Esophagus squamous epithelium (tissue), 5 donors: ENCODE measurements at regions not wholly inside any gene's neighbourhood (a gene's known extent, or its start where the extent isn't known, plus 50 kb on each side); places are given as distances from the start of the nearest gene placed in this dataset.
A peak's percentile ranks its signal among the peaks of the same experiment; 100 is the strongest.

Source experiments
- DNase-seq: peaks from one replicate; lab custom pipeline; 2025; lab: John Stamatoyannopoulos, UW
- H3K27ac ChIP-seq, 4 donors: fragments of 200-600 bp; sonication (generic); one replicate each; pipeline ENCODE4 v1.5.1; 2016 to 2019; ENCODE audit warnings: mild to moderate bottlenecking in 1 of 4
- H3K27me3 ChIP-seq, 4 donors: fragments of 200-600 bp; sonication (generic); 1 replicate in 3 of 4; 2 replicates in 1 of 4; pipeline versions ENCODE4 v1.5.1 to v1.6.0; 2017 to 2021; ENCODE audit warnings: antibody characterized with exemption in 1 of 4
- H3K36me3 ChIP-seq, 3 donors: fragments of 200-600 bp; sonication (generic); one replicate each; pipeline ENCODE4 v1.5.1; 2016 to 2019
- H3K4me1 ChIP-seq, 3 donors: fragments of 200-600 bp; sonication (generic); one replicate each; pipeline ENCODE4 v1.5.1; 2017 to 2019
- H3K4me3 ChIP-seq, 4 donors: fragments of 200-600 bp; sonication (generic); 1 replicate in 3 of 4; 2 replicates in 1 of 4; pipeline ENCODE4 v1.5.1; 2016 to 2019; ENCODE audit warnings: mild to moderate bottlenecking in 2 of 4, moderate library complexity in 1 of 4
- H3K9me3 ChIP-seq, 3 donors: fragments of 200-600 bp; sonication (generic); one replicate each; pipeline ENCODE4 v1.5.1; 2016 to 2019
- CTCF ChIP-seq, 6 experiments: fragments of 450-650 bp in 4 of 6; fragments of 200-600 bp in 2 of 6; sonication (generic) in 2 of 6; IDR thresholded peaks; one replicate each; pipeline ENCODE4 v1.5.1; 2016 to 2019; ENCODE audit warnings: antibody characterized with exemption in 6 of 6, mild to moderate bottlenecking in 4 of 6, moderate library complexity in 4 of 6
- POLR2A ChIP-seq, 4 donors: fragments of 450-650 bp; IDR thresholded peaks; one replicate each; pipeline ENCODE4 v1.6.1; 2017; ENCODE audit warnings: antibody characterized with exemption in 4 of 4, mild to moderate bottlenecking in 4 of 4, moderate library complexity in 3 of 4
- WGBS, 2 donors: methylation state at CpG; one replicate each; pipeline ENCODE4 v1.1.5; 2018; 5-methylcytosine and 5-hydroxymethylcytosine counted together
- intact Hi-C: fragments of 100-400 bp; cut with DNase I; formaldehyde crosslinking; loops from one replicate; pipeline ENCODE4 v1.15.0; 2022
- donor health status: DM: yes; HTN: yes; CAD: no.

GRCh38 chr12:74108729-74109128, 428.9 kb upstream of the ATXN7L3B start:
- H3K27ac ChIP-seq, result no peak overlapping the region
- no peaks in the 10 kb centered on the region for H3K36me3 ChIP-seq
- no peaks in the 10 kb centered on the region for H3K27me3 ChIP-seq
- DNase-seq, result no peak
- WGBS, 2 donors, result 83 to 84% methylated on average over 2 of the region's 2 CpGs
- intact Hi-C loops, result no loop called here
- TF ChIP-seq CTCF (IDR thresholded peaks at IDR 0.05) (no peak), POLR2A (IDR thresholded peaks at IDR 0.05) (no peak)
- no peaks in the 10 kb centered on the region for H3K4me1 ChIP-seq
- H3K4me3 ChIP-seq, result no peak overlapping the region
- H3K9me3 ChIP-seq, result no peaks in the 10 kb centered on the region

GRCh38 chr12:74111688-74112360, 425.8 kb upstream of the ATXN7L3B start:
- no peaks in the 10 kb centered on the region for H3K4me1 ChIP-seq
- no peak overlapping the region for H3K4me3 ChIP-seq
- TF ChIP-seq CTCF (IDR thresholded peaks at IDR 0.05), result peak in 1 of 6 experiments; percentile 23
- no peak for TF ChIP-seq POLR2A (IDR thresholded peaks at IDR 0.05)
- no peak overlapping the region for H3K27ac ChIP-seq
- 51 to 71% methylated on average over 4 to 6 of the region's 8 CpGs for WGBS, 2 donors
- no peaks in the 10 kb centered on the region for H3K27me3 ChIP-seq
- intact Hi-C loops, result no loop called here
- H3K9me3 ChIP-seq, result no peaks in the 10 kb centered on the region
- H3K36me3 ChIP-seq, result no peaks in the 10 kb centered on the region
- no peak for DNase-seq

DNA sequence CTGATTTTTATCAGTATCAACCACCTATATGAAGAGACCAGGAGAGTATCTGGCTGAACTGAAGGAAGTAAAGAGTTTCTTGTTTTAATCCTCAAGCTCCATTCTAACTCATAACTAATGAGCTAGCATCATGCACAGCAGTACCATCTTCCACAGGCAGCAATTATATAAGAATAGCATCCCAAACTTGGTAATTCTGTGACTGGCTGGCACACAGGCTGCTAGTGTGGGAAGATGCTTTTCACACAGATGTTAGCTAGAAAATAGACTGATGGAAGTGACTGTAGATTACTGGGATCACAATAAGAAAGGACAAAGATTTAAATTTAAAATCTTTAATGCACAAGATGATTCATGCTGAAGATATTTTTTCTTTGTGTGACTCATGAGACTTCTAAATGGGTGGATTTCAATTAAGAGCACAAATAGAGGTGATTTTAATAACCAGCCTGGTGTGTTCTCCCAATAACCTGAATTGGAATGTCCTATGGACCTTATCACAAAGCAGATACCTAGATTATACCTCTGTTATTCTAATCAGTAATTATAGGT, 417.7 kb upstream of the ATXN7L3B start:
- Histone ChIP-seq H3K4me1 (no peaks in the 10 kb centered on the region), H3K9me3 (no peaks in the 10 kb centered on the region), H3K27me3 (no peaks in the 10 kb centered on the region), H3K27ac (no peak overlapping the region), H3K4me3 (no peak overlapping the region), H3K36me3 (no peaks in the 10 kb centered on the region)
- no peak for DNase-seq
- no peak for TF ChIP-seq CTCF (IDR thresholded peaks at IDR 0.05)
- TF ChIP-seq POLR2A (IDR thresholded peaks at IDR 0.05), result no peak
- intact Hi-C loops, result no loop called here

GRCh38 chr12:74120644-74121043, 417.0 kb upstream of the ATXN7L3B start:
- TF ChIP-seq CTCF (IDR thresholded peaks at IDR 0.05) (no peak), POLR2A (IDR thresholded peaks at IDR 0.05) (no peak)
- Histone ChIP-seq H3K4me3 (no peak overlapping the region), H3K36me3 (no peaks in the 10 kb centered on the region), H3K27ac (no peak overlapping the region), H3K9me3 (no peaks in the 10 kb centered on the region), H3K27me3 (no peaks in the 10 kb centered on the region), H3K4me1 (no peaks in the 10 kb centered on the region)
- intact Hi-C loops, result no loop called here
- DNase-seq, result no peak
- WGBS, 2 donors, result 25 to 67% methylated on average over 1 of the region's 1 CpG

DNA sequence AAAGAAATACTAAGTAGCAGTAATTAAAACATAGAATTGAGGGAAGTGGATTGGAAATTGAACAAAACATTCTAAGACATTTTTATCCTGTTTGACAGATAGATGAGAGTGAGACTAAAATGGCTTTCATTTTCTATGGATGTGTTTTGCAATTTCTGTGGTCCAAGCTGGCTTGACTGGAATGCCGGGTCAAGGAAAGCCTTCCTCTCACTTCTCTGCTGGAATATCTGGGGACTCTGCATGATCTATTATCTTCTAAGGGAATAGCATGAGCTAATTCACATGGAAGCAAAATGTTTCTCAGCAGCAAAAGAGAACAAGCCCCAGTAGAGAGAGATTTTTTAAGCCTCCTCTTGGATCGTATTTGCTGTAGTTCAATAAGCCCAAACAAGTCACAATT, 407.9 kb upstream of the ATXN7L3B start:
- 43 to 56% methylated on average over 2 of the region's 2 CpGs for WGBS, 2 donors
- intact Hi-C loops, result no loop called here
- TF ChIP-seq CTCF (IDR thresholded peaks at IDR 0.05) (no peak), POLR2A (IDR thresholded peaks at IDR 0.05) (no peak)
- no peaks in the 10 kb centered on the region for H3K4me1 ChIP-seq
- H3K9me3 ChIP-seq, result no peaks in the 10 kb centered on the region
- no peak for DNase-seq
- H3K36me3 ChIP-seq, result no peaks in the 10 kb centered on the region
- no peaks in the 10 kb centered on the region for H3K27me3 ChIP-seq
- H3K4me3 ChIP-seq, result no peak overlapping the region
- H3K27ac ChIP-seq, result no peak overlapping the region
